MV-4-11 (cell line): ENCODE measurements at regions not wholly inside any gene's neighbourhood (a gene's known extent, or its start where the extent isn't known, plus 50 kb on each side); places are given as distances from the start of the nearest gene placed in this dataset.
"Not testable (repeated sequence)": the region's sequence is repeated elsewhere in the genome, so short reads cannot be mapped to it uniquely, and the experiment has no call there.

Experiments used
- DNase-seq: peaks from one replicate; lab custom pipeline; 2025; lab: John Stamatoyannopoulos, UW

DNA sequence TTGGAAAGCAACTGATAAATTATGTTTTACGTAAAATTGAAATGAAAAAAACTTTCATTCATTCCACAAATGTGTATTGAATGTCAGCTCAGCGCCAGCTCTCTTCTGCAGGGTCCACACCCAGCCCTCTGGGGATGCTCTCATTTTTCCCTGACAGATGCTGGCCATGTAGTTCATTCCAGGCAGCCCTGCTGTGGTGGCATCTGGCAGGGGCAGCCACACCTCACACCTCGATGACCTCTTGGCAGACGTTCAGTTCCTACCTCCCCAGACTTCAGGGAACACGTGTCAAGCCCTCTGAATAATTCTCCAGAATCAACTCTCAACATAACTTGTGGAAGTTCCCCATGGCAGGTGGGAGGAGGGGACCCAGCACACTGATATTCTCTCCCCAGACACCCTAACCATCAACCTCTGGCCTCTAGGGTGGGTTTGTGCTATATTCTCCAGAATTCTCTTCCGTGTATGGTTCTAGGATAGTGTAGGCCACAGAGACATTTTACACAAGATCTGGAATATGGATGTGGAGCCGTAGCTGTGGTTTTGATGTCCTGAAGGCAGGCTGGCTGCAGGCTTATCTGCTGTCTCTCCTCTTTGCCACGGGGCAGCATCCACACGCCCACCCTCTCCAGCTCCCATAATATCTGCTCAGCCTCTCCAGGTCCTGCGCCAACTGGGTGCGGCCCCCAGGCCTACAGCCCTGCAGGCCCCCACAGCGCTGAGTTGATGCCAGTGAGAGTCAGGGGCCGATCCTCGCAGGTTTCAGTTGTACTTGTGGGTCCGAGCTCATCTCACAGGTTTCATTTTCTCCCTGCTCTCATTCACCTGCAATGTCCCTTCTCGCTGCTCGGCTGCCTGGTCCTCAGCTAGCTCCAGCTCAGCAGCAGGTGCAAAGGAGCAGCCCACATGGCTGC, 175.8 kb upstream of the ARID1B start:
- DNase-seq: no peak

DNA sequence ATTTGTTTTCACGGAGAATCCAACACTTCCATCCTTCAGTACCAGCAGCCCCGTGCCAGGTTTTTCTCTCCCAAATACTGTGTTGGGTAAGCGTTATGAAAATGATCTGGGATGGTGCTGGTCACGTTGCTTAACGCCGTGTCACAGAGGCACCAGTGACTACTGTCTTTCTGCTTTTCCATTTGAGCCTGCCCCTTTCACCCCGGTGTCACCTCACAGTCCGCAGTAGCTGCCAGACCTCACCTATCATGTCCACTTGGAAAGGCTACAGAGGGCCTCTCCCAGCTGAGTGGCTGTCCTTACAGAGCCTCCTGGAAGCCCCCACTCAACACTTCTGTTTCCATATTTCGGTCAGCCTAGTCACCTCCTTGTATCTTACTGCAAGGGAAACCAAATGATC, 176.5 kb upstream of the ARID1B start:
- no peak for DNase-seq

DNA sequence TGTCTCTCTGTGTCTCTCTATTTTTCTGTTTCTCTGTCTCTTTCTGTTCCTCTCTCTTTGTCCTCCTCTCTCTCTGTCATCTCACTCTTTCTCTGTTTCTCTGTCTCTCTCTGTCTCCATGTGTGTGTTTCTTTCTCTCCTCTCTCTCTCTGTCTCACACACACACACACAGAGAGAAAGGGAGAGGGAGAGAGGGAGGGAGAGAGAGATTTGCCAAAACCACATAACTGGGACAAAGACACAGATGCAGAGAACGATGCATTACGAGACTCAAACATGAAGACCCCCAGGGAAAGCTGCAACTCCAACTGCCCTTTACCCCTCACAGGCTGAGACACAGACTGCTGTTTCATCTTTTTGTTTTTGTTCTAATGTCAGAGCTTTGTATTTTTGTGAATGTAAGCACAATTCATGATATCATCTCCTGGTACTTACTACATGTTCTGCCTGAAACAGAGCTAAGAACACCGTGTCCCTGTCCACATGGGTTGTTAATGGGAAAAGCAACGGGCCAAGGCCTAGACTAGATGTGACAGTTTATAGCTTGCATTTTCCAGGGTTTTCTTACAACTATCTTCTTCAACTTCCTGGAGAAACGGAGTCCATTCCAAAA, 177.1 kb upstream of the ARID1B start:
- DNase-seq: no peak

DNA sequence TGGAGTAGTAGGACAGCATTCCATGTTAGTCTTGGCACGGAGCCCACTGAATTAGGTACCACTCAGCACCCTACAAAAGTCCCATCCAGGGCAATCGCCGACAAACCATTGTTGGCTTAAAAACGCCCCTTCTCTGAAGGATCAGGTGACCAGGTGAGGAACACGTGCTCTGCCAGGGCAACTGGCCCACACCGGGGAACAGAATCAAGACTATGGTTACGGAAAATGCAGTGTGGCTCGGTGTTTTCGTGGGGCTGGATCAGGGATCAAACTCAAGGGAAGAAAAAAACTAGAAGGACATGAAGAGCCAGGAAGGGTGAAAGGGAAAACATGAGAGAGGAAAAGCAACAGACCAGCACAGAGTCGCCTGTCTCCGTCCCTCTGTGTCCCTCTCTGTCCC, 177.8 kb upstream of the ARID1B start:
- DNase-seq: no peak

DNA sequence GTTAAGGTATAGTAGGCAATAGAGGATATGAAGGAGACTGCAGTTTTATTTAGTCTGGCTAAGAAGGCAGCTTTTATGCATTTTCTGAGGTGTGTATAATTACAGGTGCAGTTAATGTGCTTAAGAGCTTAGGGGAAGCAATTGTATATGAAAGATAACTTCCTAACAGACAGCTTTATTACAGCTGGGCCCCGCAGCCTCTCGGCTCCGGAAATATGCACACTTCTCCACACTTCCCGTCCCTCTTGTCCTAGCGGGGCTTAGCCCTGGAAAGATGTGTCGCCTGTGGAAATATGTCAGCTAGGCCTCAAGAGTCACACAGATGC, 178.4 kb upstream of the ARID1B start:
- DNase-seq: no peak

DNA sequence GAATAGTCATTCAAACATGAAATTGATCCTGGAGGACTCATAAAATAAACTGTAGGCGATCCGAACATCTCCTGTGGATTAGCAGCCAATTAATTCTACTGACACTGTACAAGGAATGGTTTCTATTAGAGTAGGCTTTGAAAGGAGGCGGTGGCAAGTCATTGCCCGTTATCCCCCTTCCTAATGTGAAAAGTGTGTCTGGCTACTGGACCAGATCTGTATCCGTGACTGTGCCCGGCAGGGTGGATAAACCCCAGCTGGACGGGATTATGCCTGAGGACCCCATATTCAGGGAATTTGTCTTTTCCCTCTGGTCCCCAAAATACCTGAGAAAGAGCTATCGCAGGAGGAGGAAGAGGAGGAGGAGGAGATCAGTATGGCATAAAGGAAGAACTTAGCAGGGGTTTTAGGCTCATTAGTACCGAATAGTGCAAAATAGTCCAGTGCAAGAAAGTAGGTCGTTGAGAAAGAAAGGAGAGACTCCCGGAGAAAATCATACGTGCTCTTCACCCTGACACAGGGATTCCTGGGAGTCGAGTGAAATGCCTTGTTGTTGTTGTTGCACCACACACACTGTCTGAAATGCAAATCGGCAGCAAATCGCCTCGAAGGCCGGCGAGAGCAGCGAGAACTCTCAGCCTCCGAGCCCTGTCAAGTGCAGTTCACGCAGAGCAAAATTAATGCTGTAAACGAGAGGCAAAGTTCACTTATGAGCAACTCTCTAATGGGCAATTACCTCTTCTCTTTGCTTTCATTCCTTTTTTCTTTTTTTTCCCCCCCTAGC, 178.9 kb upstream of the ARID1B start:
- DNase-seq: no peak

DNA sequence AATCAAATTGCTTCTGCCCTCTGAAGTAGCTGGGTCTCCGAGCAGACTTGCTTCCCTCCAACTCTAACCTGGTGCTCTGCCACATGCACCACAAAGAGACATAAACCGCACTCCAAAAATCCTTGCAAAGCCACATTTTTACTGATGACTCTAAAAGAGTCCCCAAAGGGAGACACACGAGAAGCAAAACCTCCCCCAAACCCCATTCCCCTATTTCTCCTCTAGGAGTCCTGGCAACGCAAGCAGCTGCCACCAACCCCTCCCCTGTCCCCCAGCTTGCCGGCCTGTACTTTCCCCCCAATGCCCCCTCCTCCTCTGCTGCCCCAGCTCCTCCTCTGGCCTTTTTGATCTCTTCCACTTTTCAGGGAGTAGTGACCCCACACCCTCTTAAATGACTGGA, 180.1 kb upstream of the ARID1B start:
- no peak for DNase-seq

DNA sequence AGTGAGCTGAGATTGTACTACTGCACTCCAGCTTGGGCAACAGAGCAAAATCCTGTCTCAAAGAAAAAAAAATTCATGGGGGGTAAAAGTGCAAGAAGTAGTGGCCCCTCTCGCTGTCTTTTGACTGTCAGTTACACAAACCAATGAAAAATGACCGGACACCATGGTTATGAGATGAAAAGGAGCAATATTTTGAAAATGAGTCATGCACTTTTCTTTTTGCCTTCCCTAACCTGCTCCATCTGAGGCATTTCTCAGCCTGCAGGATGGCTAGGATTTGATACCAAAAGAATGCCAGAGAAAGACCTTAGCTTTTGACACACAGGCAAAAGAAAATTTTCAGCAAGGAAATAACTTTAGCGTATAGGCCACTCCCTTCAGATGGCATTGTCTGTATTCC, 181.7 kb upstream of the ARID1B start:
- DNase-seq: no peak

DNA sequence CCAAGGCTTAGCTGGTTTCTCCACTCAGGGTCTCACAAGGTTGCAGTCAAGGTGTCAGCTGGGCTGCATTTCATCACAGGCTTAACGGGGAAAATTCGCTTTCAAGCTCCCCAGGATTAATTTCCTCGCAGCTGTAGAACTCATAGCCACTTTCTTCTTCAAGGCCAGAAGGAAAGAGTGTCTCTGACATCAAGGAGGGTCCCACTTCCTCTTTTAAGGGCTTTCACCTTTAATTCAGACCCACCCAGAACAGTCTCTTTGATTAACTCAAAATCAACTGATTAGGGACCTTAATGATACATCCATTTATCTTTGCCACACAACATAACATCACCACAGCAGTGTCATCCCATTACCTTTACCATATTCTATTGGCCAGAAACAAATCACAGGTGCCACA, 183.3 kb upstream of the ARID1B start:
- no peak for DNase-seq

DNA sequence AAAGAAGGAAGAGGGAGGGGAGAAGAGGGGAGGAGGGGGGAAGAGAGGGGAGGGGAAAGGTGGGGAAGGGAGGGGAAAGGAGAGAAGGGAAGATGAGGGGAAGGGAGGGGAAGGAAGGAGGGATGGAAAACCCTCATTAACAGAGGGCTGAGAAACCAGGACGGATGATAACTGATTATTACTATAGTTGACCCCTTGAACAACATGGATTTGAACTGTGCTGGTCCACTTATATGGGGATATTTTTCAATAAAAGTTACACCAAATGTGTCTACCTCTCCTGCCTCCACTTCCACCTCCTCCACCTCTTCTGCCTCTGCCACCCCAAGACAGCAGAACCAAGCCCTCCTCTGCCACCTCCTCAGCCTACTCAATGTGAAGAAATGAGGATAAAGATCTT, 184.1 kb upstream of the ARID1B start:
- no peak for DNase-seq

DNA sequence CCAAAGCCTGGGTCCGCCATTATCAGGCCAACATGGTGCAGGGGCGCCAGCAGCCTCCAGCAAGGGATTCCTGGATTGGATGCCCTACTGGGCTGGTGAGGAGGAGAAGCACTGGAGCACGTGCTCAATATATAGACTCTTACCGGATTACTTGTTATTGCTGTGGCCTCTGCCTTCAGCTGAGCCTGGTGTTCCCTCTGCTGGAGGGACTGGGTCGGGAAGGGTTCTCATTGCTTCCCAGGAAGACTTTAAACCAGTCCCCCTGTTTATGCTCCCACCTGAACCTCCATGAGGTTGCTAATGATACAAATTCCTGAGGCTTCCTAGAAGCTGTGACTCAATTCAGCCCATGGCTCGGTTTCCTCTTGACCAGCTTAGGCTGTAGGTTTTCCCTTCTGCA, 186.7 kb upstream of the ARID1B start:
- no peak for DNase-seq

DNA sequence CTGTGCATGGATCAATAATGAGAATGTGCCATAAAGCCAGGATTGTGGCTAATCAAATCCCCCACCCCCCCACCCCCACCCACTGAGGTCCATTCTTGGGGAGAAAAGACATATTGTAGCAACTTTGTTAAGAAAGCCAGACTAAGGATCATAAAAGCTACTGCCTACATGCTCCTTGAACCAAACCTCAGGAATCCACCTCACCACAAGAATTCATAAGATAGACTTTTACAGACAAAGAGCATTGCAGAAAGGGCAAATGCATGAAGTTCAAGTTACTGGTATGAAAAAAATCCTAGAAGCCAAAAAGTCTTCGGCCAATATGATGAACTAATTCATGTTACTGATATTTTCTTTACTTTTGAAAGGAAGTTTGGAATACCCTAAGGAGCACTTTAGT, 187.9 kb upstream of the ARID1B start:
- no peak for DNase-seq

DNA sequence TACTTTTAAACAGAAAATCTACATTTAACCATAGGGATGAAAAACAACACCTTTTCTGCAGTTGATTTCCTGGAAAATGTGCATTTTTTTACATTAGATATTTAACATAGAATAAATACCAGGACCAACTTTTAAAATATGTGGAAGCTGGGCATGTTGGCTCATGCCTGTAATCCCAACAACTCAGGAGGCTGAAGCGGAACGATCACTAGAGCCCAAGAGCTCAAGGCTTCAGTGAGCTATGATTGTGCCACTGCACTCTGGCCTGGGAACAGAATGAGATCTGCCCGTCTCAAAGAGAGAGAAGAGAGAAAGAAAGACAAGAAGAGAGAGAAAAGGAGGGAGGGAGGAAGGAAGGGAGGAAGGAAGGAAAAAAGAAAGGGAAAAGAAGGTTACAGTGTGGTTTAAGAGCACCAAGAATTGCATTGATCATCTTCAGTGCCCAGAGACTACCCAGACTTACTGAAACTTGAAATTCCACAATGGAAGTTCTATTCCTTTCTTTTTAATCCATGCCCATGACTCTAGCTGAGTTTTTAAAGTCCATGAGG, 189.4 kb upstream of the ARID1B start:
- no peak for DNase-seq

DNA sequence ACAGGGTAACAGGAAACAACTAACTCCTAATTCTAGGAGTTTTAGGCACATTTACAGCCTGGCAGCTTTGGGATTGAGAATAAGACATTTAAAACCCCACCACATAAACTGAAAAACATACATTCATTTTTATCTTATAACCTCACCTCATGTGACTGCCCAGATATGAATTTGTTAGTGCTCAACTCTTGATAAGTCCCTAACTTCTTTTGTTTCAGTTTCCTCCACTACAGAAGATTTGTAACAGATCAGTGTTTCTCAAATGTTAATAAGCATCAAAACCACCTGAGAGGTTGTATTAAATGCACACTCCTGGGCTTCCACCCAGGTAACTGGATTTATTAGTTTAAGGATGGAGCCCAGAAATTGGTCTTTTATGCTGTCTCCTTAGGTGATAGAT, 190.1 kb upstream of the ARID1B start:
- no peak for DNase-seq

DNA sequence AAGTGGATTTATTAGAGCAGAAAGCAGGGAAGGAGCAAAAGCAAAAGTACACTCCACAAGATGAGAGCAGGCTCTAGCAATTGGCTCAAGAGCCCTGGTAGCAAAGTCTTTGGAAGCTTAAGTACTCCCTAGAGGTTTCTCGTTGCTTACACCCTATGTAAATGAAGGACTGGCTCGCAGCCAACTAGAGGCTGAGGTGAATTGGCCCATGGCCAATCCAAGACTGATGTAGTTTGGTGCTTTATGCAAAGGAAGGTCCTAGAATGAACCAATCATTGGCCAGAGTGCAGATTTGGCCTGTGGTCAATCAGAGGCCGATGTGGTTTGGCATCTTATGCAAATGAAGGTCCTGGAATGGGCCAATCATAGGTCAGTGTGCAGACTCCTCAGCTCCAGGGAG, 191.3 kb upstream of the ARID1B start:
- no peak for DNase-seq

DNA sequence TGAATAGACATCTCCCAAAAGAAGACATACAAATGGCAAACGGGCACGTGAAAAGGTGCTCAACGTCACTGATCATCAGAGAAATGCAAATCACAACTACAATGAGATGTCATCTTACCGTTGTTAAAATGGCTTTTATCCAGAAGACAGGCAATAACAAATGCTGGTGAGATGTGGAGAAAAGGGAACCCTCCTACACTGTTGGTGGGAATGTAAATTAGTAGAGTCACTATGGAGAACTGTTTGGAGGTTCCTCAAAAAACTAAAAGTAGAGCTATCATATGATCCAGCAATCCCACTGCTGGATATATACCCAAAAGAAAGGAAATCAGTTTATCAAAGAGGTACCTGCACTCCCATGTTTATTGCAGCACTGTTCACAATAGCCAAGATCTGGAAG, 193.1 kb upstream of the ARID1B start:
- not testable (repeated sequence) for DNase-seq

DNA sequence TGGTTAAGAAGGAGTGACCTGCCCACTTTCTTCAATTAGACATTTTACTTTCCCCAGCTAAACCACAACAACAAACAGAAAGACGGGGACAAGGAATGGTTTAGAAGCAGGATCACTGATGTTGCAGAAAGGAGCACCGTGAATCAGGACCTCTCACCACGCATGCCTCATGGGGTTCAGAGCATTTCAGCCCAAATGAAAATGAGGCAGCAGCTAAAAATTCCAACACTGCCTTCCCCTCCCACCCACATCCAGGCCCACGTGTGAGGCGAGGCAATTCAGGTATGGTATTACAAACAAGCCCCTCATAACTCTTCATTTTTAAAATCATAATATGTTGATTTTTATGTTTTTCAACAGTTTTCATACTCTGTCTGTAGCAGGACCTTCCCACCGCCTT, 194.1 kb upstream of the ARID1B start:
- DNase-seq: no peak

DNA sequence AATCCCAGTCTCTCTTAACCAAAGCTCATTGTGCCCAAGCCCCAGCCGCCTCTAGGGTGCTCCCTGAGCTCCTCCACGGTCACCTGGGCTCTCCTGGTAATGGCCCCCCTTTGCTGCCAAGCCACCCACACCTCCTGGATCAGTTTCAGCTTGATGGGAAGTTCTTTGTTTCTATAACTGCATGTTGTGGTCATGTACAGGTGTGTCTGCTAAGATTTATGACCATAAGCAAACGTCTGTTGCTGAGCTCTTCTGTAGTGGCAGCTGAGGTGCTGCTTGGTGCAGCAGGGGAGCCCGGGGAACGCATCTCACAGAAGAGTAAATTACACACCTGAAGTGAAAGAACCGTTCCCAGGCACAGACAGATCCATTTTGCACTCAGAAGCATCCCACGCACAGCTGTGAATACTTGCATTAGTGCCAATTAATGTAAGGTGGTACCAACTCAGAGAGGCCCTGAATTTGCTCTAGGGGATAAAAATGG, 194.6 kb upstream of the ARID1B start:
- no peak for DNase-seq

DNA sequence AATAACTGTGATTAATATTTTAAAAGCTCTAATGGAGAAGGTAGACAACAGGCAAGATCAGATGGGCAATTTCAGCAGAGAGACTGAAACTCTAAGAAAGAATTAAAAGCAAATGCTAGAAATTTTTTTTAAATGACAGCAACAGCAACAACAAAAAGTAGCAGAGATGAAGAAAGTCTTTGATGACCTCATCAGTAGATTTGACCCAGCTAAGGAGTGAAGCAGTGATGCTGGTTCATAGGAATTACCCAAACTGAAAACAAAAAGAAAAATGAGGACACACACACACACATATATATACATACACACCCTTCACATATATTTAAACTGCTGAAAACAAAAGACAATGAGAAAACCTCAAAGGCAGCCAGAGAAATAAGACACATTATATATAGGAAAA, 197.6 kb upstream of the ARID1B start:
- DNase-seq: no peak

DNA sequence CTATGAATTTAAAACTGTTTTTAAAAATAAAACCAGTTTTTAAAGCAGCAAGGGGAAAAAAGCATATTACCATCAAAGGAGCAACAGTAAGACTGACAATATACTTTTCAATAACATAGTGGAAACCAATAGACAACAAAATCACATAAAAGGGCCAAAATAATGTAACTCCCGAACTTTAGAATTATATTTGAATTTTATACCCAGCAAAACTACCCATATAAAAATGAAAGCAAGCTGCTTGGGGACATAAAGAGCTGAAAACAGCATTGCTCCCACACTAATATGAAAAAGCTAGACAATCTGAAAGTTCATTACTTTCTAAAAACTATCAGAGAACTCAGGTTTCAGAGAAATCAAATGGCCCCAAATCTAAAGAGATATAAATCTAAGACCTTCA, 199.4 kb upstream of the ARID1B start:
- no peak for DNase-seq

DNA sequence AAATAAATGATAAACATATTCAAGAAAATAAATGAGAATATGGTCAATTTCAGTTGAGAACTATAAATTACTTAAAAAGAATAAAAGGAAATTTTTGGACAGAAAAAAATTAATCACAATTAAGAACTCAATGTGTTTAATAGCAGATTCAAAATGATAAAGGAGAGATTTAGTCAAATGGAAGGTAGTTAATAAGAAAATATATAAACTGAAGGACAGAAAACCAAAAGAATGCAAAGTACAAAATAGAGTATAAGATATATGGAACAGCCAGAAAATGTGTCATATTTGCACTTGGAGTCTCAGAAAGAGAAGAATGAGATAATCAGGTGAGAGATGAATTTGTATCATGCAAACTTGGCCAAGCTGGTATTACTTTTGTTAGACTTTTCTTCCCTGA, 201.8 kb upstream of the ARID1B start:
- no peak for DNase-seq

DNA sequence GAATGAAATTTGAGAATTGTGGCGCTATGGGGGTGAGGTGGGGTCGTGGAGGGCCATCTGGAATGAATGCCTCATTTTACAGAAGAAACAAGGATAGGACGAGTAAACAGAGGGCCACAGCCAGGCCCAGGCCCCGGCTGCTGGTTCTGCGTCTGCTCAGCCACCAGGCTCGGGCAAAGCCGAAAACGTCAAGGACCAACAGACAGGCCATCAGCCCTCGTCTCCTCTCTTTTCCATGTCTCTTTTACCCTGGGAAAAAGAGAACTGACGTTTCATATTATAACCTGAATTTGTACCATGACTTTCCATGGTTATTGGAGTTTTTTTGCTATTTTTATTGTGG, 212.4 kb upstream of the ARID1B start:
- DNase-seq: no peak
